ENCODE measurements at regions not wholly inside any gene's neighbourhood (a gene's known extent, or its start where the extent isn't known, plus 50 kb on each side); places are given as distances from the start of the nearest gene placed in this dataset.

GRCh38 chr21:35777081-35777480 is 283.2 kb downstream of the SETD4 start:
- no peak for DNase-seq
- TF ChIP-seq POLR2A (IDR thresholded peaks at IDR 0.05; ENCODE audit: low read length) (no peak), GATA1 (IDR thresholded peaks at IDR 0.05; ENCODE audit: low read depth, low read length) (no peak)

GRCh38 chr21:35775778-35776544 is 284.4 kb downstream of the SETD4 start:
- no peak for DNase-seq
- TF ChIP-seq POLR2A (IDR thresholded peaks at IDR 0.05; ENCODE audit: low read length), result no peak
- TF ChIP-seq GATA1 (IDR thresholded peaks at IDR 0.05; ENCODE audit: low read depth, low read length), result no peak

- no peak for DNase-seq
- TF ChIP-seq GATA1 (IDR thresholded peaks at IDR 0.05; ENCODE audit: low read depth, low read length), result no peak
- no peak for TF ChIP-seq POLR2A (IDR thresholded peaks at IDR 0.05; ENCODE audit: low read length)
Observed at GRCh38 chr21:35770101-35770945, 290.0 kb downstream of the SETD4 start.

- no peak for TF ChIP-seq GATA1 (IDR thresholded peaks at IDR 0.05; ENCODE audit: low read depth, low read length)
- TF ChIP-seq POLR2A (IDR thresholded peaks at IDR 0.05; ENCODE audit: low read length), result no peak
Observed at GRCh38 chr21:35768187-35768586, 292.1 kb downstream of the SETD4 start.

GRCh38 chr21:35764586-35764985 is 295.7 kb downstream of the SETD4 start:
- no peak for TF ChIP-seq POLR2A (IDR thresholded peaks at IDR 0.05; ENCODE audit: low read length)
- no peak for TF ChIP-seq GATA1 (IDR thresholded peaks at IDR 0.05; ENCODE audit: low read depth, low read length)
- no peak for DNase-seq

More at GRCh38 chr21:35768187-35768586, 292.1 kb downstream of the SETD4 start:
- DNase-seq, result no peak

- TF ChIP-seq POLR2A (IDR thresholded peaks at IDR 0.05; ENCODE audit: low read length) (no peak), GATA1 (IDR thresholded peaks at IDR 0.05; ENCODE audit: low read depth, low read length) (no peak)
Observed at GRCh38 chr21:35764077-35764476, 296.2 kb downstream of the SETD4 start.

GRCh38 chr21:35754583-35754982 is 305.7 kb downstream of the SETD4 start:
- no peak for TF ChIP-seq POLR2A (IDR thresholded peaks at IDR 0.05; ENCODE audit: low read length)
- no peak for TF ChIP-seq GATA1 (IDR thresholded peaks at IDR 0.05; ENCODE audit: low read depth, low read length)
- DNase-seq, result no peak

More at GRCh38 chr21:35764077-35764476, 296.2 kb downstream of the SETD4 start:
- DNase-seq, result no peak

GRCh38 chr21:35753308-35753707 is 307.0 kb downstream of the SETD4 start:
- TF ChIP-seq POLR2A (IDR thresholded peaks at IDR 0.05; ENCODE audit: low read length) (no peak), GATA1 (IDR thresholded peaks at IDR 0.05; ENCODE audit: low read depth, low read length) (no peak)
- no peak for DNase-seq

GRCh38 chr21:35751171-35751570 is 309.2 kb downstream of the SETD4 start:
- TF ChIP-seq GATA1 (IDR thresholded peaks at IDR 0.05; ENCODE audit: low read depth, low read length) (no peak), POLR2A (IDR thresholded peaks at IDR 0.05; ENCODE audit: low read length) (no peak)
- DNase-seq, result no peak

- no peak for DNase-seq
- TF ChIP-seq GATA1 (IDR thresholded peaks at IDR 0.05; ENCODE audit: low read depth, low read length) (no peak), POLR2A (IDR thresholded peaks at IDR 0.05; ENCODE audit: low read length) (no peak)
Observed at GRCh38 chr21:35749904-35750303, 310.4 kb downstream of the SETD4 start.

- TF ChIP-seq GATA1 (IDR thresholded peaks at IDR 0.05; ENCODE audit: low read depth, low read length), result no peak
- TF ChIP-seq POLR2A (IDR thresholded peaks at IDR 0.05; ENCODE audit: low read length), result no peak
- no peak for DNase-seq
Observed at GRCh38 chr21:35748678-35749314, 311.5 kb downstream of the SETD4 start.

- DNase-seq, result no peak
- TF ChIP-seq POLR2A (IDR thresholded peaks at IDR 0.05; ENCODE audit: low read length) (no peak), GATA1 (IDR thresholded peaks at IDR 0.05; ENCODE audit: low read depth, low read length) (no peak)
Observed at GRCh38 chr21:35743571-35743970, 316.8 kb downstream of the SETD4 start.

GRCh38 chr21:35738347-35738961 is 321.9 kb downstream of the SETD4 start:
- TF ChIP-seq POLR2A (IDR thresholded peaks at IDR 0.05; ENCODE audit: low read length), result no peak
- TF ChIP-seq GATA1 (IDR thresholded peaks at IDR 0.05; ENCODE audit: low read depth, low read length), result no peak
- no peak for DNase-seq

All from erythroblast (primary cell).